Gastrocnemius medialis (tissue), 4 donors: ENCODE measurements at regions not wholly inside any gene's neighbourhood (a gene's known extent, or its start where the extent isn't known, plus 50 kb on each side); places are given as distances from the start of the nearest gene placed in this dataset.

Experiments used
- ATAC-seq, 2 donors: fragments of 150-250 bp; one replicate each; pipeline ENCODE4 v1.9.1; 2016
- DNase-seq, 2 donors: peaks; one replicate each; pipeline ENCODE4 v3.0.0-alpha.2; 2019
- H3K27ac ChIP-seq, 4 donors: fragments of 200-600 bp; sonication (generic); 1 replicate in 1 of 4; 2 replicates in 3 of 4; pipeline ENCODE4 v1.5.1; 2016 to 2018; ENCODE audit warnings: mild to moderate bottlenecking in 2 of 4, moderate library complexity in 1 of 4
- H3K27me3 ChIP-seq, 3 donors: fragments of 200-600 bp; sonication (generic) in 2 of 3; 1 replicate in 1 of 3; 2 replicates in 2 of 3; pipeline versions ENCODE4 v1.5.1 to v1.6.0; 2016 to 2019; ENCODE audit warnings: mild to moderate bottlenecking in 1 of 3, moderate library complexity in 1 of 3
- H3K36me3 ChIP-seq, 2 donors: fragments of 200-600 bp; sonication (generic) in 1 of 2; one replicate each; pipeline ENCODE4 v1.5.1; 2017 to 2018
- H3K4me1 ChIP-seq, 2 donors: fragments of 200-600 bp; sonication (generic) in 1 of 2; one replicate each; pipeline ENCODE4 v1.5.1; 2016 to 2017; ENCODE audit warnings: mild to moderate bottlenecking in 2 of 2
- H3K4me3 ChIP-seq, 4 donors: fragments of 200-600 bp; sonication (generic) in 3 of 4; 1 replicate in 1 of 4; 2 replicates in 3 of 4; pipeline ENCODE4 v1.5.1; 2016 to 2019; ENCODE audit warnings: mild to moderate bottlenecking in 2 of 4
- H3K9me3 ChIP-seq, 3 donors: fragments of 200-600 bp; sonication (generic) in 2 of 3; 1 replicate in 1 of 3; 2 replicates in 2 of 3; pipeline ENCODE4 v1.5.1; 2016 to 2019
- POLR2A ChIP-seq, 2 donors: fragments of 450-650 bp; IDR thresholded peaks; one replicate each; pipeline ENCODE4 v1.6.1; 2017; ENCODE audit warnings: antibody characterized with exemption in 2 of 2, mild to moderate bottlenecking in 2 of 2, moderate library complexity in 2 of 2
- in situ Hi-C, 4 donors: fragments of 200-750 bp; cut with MboI; loops; one replicate each; pipeline versions ENCODE4 v1.15.0 to v1.8.0; 2017; ENCODE audit warnings: low sequenced_read_pairs in 4 of 4
- intact Hi-C: fragments of 100-400 bp; cut with DNase I; formaldehyde crosslinking; loops from one replicate; pipeline ENCODE4 v1.15.1; 2023; ENCODE audit warnings: low total_unique reads
- TF ChIP-seq, protein P1 (sequence below), 5 experiments: fragments of 450-650 bp in 3 of 5; fragments of 200-600 bp in 2 of 5; sonication (generic) in 2 of 5; IDR thresholded peaks in 4 of 5; conservative IDR thresholded peaks in 1 of 5; 1 replicate in 4 of 5; 2 replicates in 1 of 5; pipeline ENCODE4 v1.5.1; 2016 to 2019; ENCODE audit warnings: antibody characterized with exemption in 5 of 5, mild to moderate bottlenecking in 3 of 5, moderate library complexity in 3 of 5

DNA sequence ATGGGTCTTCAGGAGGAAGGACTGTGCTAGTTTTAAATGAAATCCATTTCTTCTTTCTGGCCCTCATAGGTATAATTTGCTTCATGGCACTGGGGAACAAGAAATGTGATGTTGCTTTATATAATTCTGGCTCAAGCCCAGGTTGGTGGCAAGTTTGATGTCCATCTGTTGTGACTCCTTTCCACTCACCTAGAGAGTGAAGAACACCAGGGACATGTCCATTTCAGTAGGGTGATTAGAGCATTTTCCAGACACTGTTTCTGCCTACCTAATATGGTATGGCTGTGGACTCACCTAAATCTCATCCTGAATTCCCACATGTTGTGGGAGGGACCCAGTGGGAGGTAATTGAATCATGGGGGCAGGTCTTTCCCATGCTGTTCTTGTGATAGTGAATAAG, 278.1 kb downstream of the LMX1A start:
- no peak for ATAC-seq

GRCh38 chr1:165075725-165076370, 280.7 kb downstream of the LMX1A start:
- DNase-seq (no peak), ATAC-seq (no peak)
- no peaks in the 10 kb centered on the region for H3K9me3 ChIP-seq
- H3K27me3 ChIP-seq, result no peaks in the 10 kb centered on the region
- TF ChIP-seq, protein P1, sequence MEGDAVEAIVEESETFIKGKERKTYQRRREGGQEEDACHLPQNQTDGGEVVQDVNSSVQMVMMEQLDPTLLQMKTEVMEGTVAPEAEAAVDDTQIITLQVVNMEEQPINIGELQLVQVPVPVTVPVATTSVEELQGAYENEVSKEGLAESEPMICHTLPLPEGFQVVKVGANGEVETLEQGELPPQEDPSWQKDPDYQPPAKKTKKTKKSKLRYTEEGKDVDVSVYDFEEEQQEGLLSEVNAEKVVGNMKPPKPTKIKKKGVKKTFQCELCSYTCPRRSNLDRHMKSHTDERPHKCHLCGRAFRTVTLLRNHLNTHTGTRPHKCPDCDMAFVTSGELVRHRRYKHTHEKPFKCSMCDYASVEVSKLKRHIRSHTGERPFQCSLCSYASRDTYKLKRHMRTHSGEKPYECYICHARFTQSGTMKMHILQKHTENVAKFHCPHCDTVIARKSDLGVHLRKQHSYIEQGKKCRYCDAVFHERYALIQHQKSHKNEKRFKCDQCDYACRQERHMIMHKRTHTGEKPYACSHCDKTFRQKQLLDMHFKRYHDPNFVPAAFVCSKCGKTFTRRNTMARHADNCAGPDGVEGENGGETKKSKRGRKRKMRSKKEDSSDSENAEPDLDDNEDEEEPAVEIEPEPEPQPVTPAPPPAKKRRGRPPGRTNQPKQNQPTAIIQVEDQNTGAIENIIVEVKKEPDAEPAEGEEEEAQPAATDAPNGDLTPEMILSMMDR (IDR thresholded peaks at IDR 0.05 in 4 of 5, conservative IDR thresholded peaks at IDR 0.05 in 1 of 5), result no peak
- intact Hi-C loops (loop anchor here (10.0 kb wide), 1 partner anchor 471 kb away; no protein-coding TSS in a partner anchor), in situ Hi-C loops (no loop called here)
- no peaks in the 10 kb centered on the region for H3K4me1 ChIP-seq
- H3K27ac ChIP-seq, result no peak overlapping the region
- no peaks in the 10 kb centered on the region for H3K36me3 ChIP-seq
- H3K4me3 ChIP-seq, result no peak overlapping the region

More for the DNA sequence above, 278.1 kb downstream of the LMX1A start:
- intact Hi-C loops (loop anchor here (10.0 kb wide), 1 partner anchor 474 kb away; no protein-coding TSS in a partner anchor), in situ Hi-C loops (no loop called here)
- Histone ChIP-seq H3K27me3 (no peaks in the 10 kb centered on the region), H3K4me3 (no peak overlapping the region), H3K27ac (no peak overlapping the region), H3K9me3 (no peaks in the 10 kb centered on the region), H3K4me1 (no peaks in the 10 kb centered on the region), H3K36me3 (no peaks in the 10 kb centered on the region)
- DNase-seq, result no peak
- no peak for TF ChIP-seq POLR2A (IDR thresholded peaks at IDR 0.05)
- TF ChIP-seq, protein P1 (IDR thresholded peaks at IDR 0.05 in 4 of 5, conservative IDR thresholded peaks at IDR 0.05 in 1 of 5), result no peak

DNA sequence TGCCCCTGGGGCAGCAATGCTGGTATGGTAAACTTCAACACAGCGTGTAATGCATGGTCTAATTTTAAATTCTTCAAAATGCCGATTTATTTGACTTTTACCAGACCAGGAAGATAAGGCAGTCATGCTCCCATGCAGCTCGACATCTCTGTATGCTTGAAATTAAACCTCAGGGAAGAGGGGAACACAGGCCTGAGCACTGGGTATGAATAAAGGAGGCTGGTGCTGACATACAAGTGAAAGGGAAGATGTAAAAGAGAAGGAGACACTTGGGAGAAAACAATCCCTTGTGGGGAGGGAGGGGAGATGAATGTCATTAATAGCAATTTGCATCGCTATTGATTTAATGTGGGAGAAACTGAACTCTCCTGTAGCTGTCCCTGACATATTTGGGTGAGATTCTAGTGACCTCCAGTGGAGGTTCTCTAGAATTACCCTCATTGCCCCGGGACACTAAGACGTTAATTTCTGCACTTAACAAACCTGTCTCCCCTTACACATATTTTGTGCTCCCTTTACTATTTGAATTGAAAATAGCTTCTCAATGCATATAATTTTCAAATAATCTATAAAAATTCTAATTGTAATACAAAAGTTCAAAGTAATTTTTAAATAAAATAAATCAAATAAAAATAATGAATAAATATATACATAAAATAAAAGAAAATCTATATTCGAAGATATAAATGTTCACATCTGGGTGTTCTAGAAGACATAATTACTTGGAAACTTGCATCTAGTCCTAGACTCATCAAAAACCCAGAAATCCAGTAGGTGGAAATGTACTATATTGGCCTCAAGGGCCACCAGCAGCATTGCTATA, 283.1 kb downstream of the LMX1A start:
- Histone ChIP-seq H3K4me3 (no peak overlapping the region), H3K27me3 (no peaks in the 10 kb centered on the region), H3K9me3 (no peaks in the 10 kb centered on the region), H3K27ac (no peak overlapping the region), H3K36me3 (no peaks in the 10 kb centered on the region), H3K4me1 (no peaks in the 10 kb centered on the region)
- TF ChIP-seq, protein P1 (IDR thresholded peaks at IDR 0.05 in 4 of 5, conservative IDR thresholded peaks at IDR 0.05 in 1 of 5), result peak; percentile 59 to 76 (median 69)
- no peak for TF ChIP-seq POLR2A (IDR thresholded peaks at IDR 0.05)
- ATAC-seq (peak; percentile 63 to 84), DNase-seq (no peak)
- intact Hi-C loops, result loop anchor here (2.0 to 10.0 kb wide), 3 partner anchors 469 to 906 kb away; no protein-coding TSS in a partner anchor
- in situ Hi-C loops, result loop anchor here in 2 of 4 donors (25.0 kb wide), 2 partner anchors 1536 to 1661 kb away; no protein-coding TSS in a partner anchor

DNA sequence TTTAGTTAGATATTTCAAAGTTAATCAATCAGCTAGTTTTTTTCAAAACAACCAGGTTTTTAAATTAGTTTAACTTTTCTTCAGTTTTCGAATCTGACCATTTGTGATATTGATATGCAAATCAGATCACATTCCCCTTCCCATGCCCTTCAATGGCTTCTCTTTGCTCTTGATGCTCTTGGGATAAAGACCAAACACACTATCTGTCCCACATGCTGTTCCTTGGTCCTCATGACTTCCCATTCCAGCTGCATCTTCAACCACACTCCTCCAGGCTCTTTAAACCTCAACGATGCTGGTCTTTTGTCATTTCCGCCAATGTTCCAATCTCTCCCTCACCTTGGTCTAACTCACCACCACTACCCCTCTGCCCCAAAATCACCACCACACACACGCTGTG, 285.8 kb downstream of the LMX1A start:
- intact Hi-C loops (loop anchor here (5.0 to 10.0 kb wide), 2 partner anchors 466 to 903 kb away; no protein-coding TSS in a partner anchor), in situ Hi-C loops (loop anchor here in 2 of 4 donors (25.0 kb wide), 2 partner anchors 1533 to 1658 kb away; no protein-coding TSS in a partner anchor)
- Histone ChIP-seq H3K36me3 (no peaks in the 10 kb centered on the region), H3K9me3 (no peaks in the 10 kb centered on the region), H3K4me1 (no peaks in the 10 kb centered on the region), H3K27me3 (no peaks in the 10 kb centered on the region), H3K4me3 (no peak overlapping the region), H3K27ac (no peak overlapping the region)
- TF ChIP-seq, protein P1 (IDR thresholded peaks at IDR 0.05 in 4 of 5, conservative IDR thresholded peaks at IDR 0.05 in 1 of 5), result no peak
- TF ChIP-seq POLR2A (IDR thresholded peaks at IDR 0.05), result no peak
- ATAC-seq (no peak), DNase-seq (no peak)
